ENCODE measurements at regions not wholly inside any gene's neighbourhood (a gene's known extent, or its start where the extent isn't known, plus 50 kb on each side); places are given as distances from the start of the nearest gene placed in this dataset.

DNA sequence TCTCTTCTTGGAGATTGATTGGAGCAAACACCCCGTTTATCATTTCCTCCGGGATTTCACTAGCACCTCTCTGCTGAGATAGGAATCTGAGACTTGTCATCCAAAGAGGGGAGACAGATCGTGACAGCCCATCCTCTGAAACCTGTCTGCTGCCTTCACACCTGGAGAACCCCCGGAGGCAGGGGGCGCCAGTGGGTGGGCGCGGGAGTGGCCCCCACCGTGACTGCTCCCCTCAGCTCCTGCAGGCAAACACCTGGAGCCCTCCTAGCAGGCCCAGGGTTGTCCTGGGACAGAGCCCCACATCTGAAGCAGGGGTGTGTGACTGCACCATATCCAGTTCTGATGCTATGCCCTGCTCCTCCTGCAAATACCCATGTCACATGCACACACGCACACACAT, 209.5 kb upstream of the POU3F1 start:
- Histone ChIP-seq H3K79me2 (ENCODE audit: control insufficient read depth, insufficient read depth, low read length) (no peaks in the 10 kb centered on the region), H2AK5ac (ENCODE audit: low read length) (no peak overlapping the region), H4K5ac (ENCODE audit: low read length) (no peak overlapping the region), H3K56ac (ENCODE audit: low read length) (no peak overlapping the region), H3K9ac (ENCODE audit: low read length) (no peak overlapping the region), H3K79me1 (ENCODE audit: low read length) (no peaks in the 10 kb centered on the region), H3K27me3 (ENCODE audit: insufficient read depth, low read length, poor library complexity) (no peaks in the 10 kb centered on the region), H2BK15ac (replicated peaks; ENCODE audit: low read depth) (no peak overlapping the region), H3K36me3 (ENCODE audit: control insufficient read depth, insufficient read depth, low read length) (no peaks in the 10 kb centered on the region), H2BK5ac (ENCODE audit: low read length) (no peak overlapping the region), H3K4me2 (ENCODE audit: low read length) (no peak overlapping the region), H3K27ac (ENCODE audit: low read depth, low read length) (no peak overlapping the region), H3K4me3 (ENCODE audit: low read length) (no peak overlapping the region), H3K23ac (ENCODE audit: low read length) (no peak overlapping the region), H4K8ac (ENCODE audit: low read depth, low read length) (no peak overlapping the region), H3K4ac (ENCODE audit: low read depth, low read length) (no peak overlapping the region), H3K4me1 (ENCODE audit: control insufficient read depth, low read depth, low read length) (no peaks in the 10 kb centered on the region), H3K18ac (ENCODE audit: low read length) (no peak overlapping the region), H2BK120ac (ENCODE audit: low read depth, low read length) (no peak overlapping the region)
- no CpG with 5 or more reads among the region's 9 CpGs for WGBS (ENCODE audit: extremely low coverage, insufficient coverage, low lambda C conversion rate)
- DNase-seq: no peak

DNA sequence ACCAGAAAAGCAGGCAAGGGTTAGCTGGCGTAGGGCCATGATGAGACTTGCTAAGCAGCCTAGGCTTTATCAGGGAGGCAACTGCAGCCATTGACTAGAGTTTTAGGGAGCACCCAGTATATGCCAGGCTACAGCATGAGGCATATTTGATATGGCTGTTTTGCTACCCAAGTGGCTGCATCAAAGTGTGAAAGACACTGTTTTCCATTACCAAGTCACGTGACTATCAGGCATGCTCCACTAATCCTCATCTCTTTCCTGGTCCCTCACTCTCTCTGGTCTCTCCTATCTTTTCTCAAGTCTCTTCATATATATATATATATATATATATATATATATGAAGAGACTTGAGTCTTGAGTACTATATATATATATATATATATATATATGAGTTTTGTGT, 206.7 kb upstream of the POU3F1 start:
- H3K79me2 ChIP-seq (ENCODE audit: control insufficient read depth, insufficient read depth, low read length): no peaks in the 10 kb centered on the region
- no peaks in the 10 kb centered on the region for H3K36me3 ChIP-seq (ENCODE audit: control insufficient read depth, insufficient read depth, low read length)
- H4K8ac ChIP-seq (ENCODE audit: low read depth, low read length): no peak overlapping the region
- no peak overlapping the region for H3K9ac ChIP-seq (ENCODE audit: low read length)
- H3K4ac ChIP-seq (ENCODE audit: low read depth, low read length): no peak overlapping the region
- no peaks in the 10 kb centered on the region for H3K4me1 ChIP-seq (ENCODE audit: control insufficient read depth, low read depth, low read length)
- H3K4me2 ChIP-seq (ENCODE audit: low read length): no peak overlapping the region
- H2BK15ac ChIP-seq (replicated peaks; ENCODE audit: low read depth): no peak overlapping the region
- H3K18ac ChIP-seq (ENCODE audit: low read length): no peak overlapping the region
- no CpG with 5 or more reads among the region's 2 CpGs for WGBS (ENCODE audit: extremely low coverage, insufficient coverage, low lambda C conversion rate)
- no peak overlapping the region for H3K27ac ChIP-seq (ENCODE audit: low read depth, low read length)
- no peak overlapping the region for H3K4me3 ChIP-seq (ENCODE audit: low read length)
- no peak overlapping the region for H2BK5ac ChIP-seq (ENCODE audit: low read length)
- no peaks in the 10 kb centered on the region for H3K79me1 ChIP-seq (ENCODE audit: low read length)
- H3K56ac ChIP-seq (ENCODE audit: low read length): no peak overlapping the region
- DNase-seq: no peak
- no peak overlapping the region for H4K5ac ChIP-seq (ENCODE audit: low read length)
- no peaks in the 10 kb centered on the region for H3K27me3 ChIP-seq (ENCODE audit: insufficient read depth, low read length, poor library complexity)
- H2AK5ac ChIP-seq (ENCODE audit: low read length): no peak overlapping the region
- H2BK120ac ChIP-seq (ENCODE audit: low read depth, low read length): no peak overlapping the region
- no peak overlapping the region for H3K23ac ChIP-seq (ENCODE audit: low read length)

DNA sequence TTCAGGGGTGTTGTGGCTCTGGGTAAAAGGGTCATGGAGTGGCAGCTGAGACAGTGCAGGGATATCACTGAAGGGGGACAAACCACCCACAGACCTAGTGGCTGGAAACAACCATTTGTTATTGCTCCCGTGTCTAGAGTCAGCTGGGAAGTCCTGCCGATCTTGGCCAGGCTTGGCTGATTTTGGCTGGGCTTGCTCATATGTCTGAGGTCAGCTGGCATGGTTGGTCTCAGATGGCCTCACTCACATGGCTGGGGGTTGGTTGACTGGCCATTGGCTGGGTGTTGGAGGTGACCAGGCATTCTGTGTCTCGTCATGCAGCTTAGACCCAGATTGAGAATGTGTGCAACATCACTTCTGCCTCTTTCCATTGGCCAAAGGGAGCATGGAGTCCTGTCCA, 203.8 kb upstream of the POU3F1 start:
- Histone ChIP-seq H2BK5ac (ENCODE audit: low read length) (no peak overlapping the region), H3K4me1 (ENCODE audit: control insufficient read depth, low read depth, low read length) (no peaks in the 10 kb centered on the region), H3K79me1 (ENCODE audit: low read length) (no peaks in the 10 kb centered on the region), H3K4me2 (ENCODE audit: low read length) (no peak overlapping the region), H3K79me2 (ENCODE audit: control insufficient read depth, insufficient read depth, low read length) (no peaks in the 10 kb centered on the region), H3K23ac (ENCODE audit: low read length) (no peak overlapping the region), H4K8ac (ENCODE audit: low read depth, low read length) (no peak overlapping the region), H3K18ac (ENCODE audit: low read length) (no peak overlapping the region), H2BK15ac (replicated peaks; ENCODE audit: low read depth) (no peak overlapping the region), H3K27me3 (ENCODE audit: insufficient read depth, low read length, poor library complexity) (no peaks in the 10 kb centered on the region), H3K4ac (ENCODE audit: low read depth, low read length) (no peak overlapping the region), H2BK120ac (ENCODE audit: low read depth, low read length) (no peak overlapping the region), H3K9ac (ENCODE audit: low read length) (no peak overlapping the region), H3K56ac (ENCODE audit: low read length) (no peak overlapping the region), H3K27ac (ENCODE audit: low read depth, low read length) (no peak overlapping the region), H4K5ac (ENCODE audit: low read length) (no peak overlapping the region), H3K36me3 (ENCODE audit: control insufficient read depth, insufficient read depth, low read length) (no peaks in the 10 kb centered on the region), H3K4me3 (ENCODE audit: low read length) (no peak overlapping the region), H2AK5ac (ENCODE audit: low read length) (no peak overlapping the region)
- WGBS (ENCODE audit: extremely low coverage, insufficient coverage, low lambda C conversion rate): no CpG with 5 or more reads among the region's 3 CpGs
- DNase-seq: no peak

DNA sequence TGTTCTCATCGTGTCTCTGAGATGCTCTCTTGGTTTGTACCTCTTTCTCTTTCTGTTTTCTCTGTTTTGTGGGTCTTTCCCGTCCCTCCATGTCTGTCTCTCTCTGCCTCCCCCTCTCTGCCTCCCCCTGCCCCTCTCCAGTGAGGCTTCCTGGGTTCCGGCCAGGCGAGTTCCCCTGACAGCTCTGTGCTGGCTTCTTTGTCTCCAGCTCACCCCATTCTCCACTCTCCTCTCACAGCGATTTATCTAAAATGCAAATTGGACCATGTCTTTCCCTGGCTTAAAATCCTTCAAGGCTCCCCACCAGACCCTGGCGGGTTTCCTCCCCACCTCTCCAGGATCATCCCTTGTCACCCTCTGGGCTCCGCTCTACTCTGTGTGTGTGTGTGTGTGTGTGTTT, 202.4 kb upstream of the POU3F1 start:
- H4K5ac ChIP-seq (ENCODE audit: low read length): no peak overlapping the region
- H3K4me1 ChIP-seq (ENCODE audit: control insufficient read depth, low read depth, low read length): no peaks in the 10 kb centered on the region
- no peak overlapping the region for H4K8ac ChIP-seq (ENCODE audit: low read depth, low read length)
- H3K27me3 ChIP-seq (ENCODE audit: insufficient read depth, low read length, poor library complexity): no peaks in the 10 kb centered on the region
- no peak overlapping the region for H3K4me3 ChIP-seq (ENCODE audit: low read length)
- no peak overlapping the region for H2BK5ac ChIP-seq (ENCODE audit: low read length)
- H3K9ac ChIP-seq (ENCODE audit: low read length): no peak overlapping the region
- no peak overlapping the region for H3K27ac ChIP-seq (ENCODE audit: low read depth, low read length)
- H2BK120ac ChIP-seq (ENCODE audit: low read depth, low read length): no peak overlapping the region
- no peak overlapping the region for H3K4ac ChIP-seq (ENCODE audit: low read depth, low read length)
- H3K23ac ChIP-seq (ENCODE audit: low read length): no peak overlapping the region
- no peak overlapping the region for H2BK15ac ChIP-seq (replicated peaks; ENCODE audit: low read depth)
- no peaks in the 10 kb centered on the region for H3K36me3 ChIP-seq (ENCODE audit: control insufficient read depth, insufficient read depth, low read length)
- no CpG with 5 or more reads among the region's 7 CpGs for WGBS (ENCODE audit: extremely low coverage, insufficient coverage, low lambda C conversion rate)
- H3K79me1 ChIP-seq (ENCODE audit: low read length): no peaks in the 10 kb centered on the region
- no peak overlapping the region for H3K56ac ChIP-seq (ENCODE audit: low read length)
- no peak overlapping the region for H2AK5ac ChIP-seq (ENCODE audit: low read length)
- no peak overlapping the region for H3K4me2 ChIP-seq (ENCODE audit: low read length)
- no peak overlapping the region for H3K18ac ChIP-seq (ENCODE audit: low read length)
- H3K79me2 ChIP-seq (ENCODE audit: control insufficient read depth, insufficient read depth, low read length): no peaks in the 10 kb centered on the region
- DNase-seq: no peak

DNA sequence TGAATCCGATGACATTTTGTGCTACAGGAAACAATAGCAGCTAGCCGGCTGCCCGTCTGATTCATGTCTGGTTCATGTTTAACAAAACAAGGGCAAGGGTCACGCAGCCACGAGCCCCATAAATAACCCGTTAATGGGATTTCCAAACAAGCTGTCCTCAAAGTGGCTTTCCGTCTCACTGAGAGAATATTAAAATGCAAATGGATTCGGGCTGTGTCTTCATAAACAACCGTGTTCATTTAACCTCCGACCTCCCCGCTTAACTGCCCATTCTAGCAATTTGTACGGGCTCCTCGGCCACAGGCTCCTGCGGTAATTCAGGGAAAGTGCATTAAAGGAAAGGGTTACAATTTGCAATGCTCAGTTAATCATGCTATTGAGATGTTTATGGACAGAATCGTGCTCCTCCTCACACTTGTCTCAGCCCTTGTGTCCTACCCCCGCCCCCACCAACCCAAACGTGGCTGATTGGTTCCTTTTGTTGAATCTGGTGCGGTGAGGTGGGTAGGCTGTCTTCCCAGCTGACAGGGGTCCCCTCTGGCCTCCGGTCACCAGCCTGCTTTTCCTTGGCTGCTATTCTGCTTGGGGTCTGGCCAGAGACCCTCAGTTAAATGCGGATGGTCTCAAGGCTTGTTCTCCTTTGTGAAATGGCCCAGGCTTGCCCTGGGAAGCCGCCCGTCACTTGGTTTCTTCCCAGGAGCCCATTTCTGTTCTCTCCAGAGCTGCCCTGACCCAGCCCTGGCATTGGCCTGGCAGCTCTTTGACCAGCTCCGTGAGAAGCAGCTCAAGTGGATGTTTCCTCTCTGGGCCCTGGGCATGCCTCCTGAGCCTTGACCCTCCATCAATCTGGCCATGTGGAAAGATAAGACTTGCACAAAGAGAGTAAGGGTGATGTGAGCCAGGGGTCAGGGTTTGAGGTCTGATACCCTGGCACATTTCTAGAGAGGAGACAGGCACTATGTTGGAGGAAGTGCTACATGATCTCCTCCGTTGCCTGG, 200.7 kb upstream of the POU3F1 start:
- Histone ChIP-seq H3K36me3 (ENCODE audit: control insufficient read depth, insufficient read depth, low read length) (no peaks in the 10 kb centered on the region), H2BK15ac (replicated peaks; ENCODE audit: low read depth) (no peak overlapping the region), H2BK5ac (ENCODE audit: low read length) (no peak overlapping the region), H4K8ac (ENCODE audit: low read depth, low read length) (no peak overlapping the region), H3K4me3 (ENCODE audit: low read length) (no peak overlapping the region), H4K5ac (ENCODE audit: low read length) (no peak overlapping the region), H3K27me3 (ENCODE audit: insufficient read depth, low read length, poor library complexity) (no peaks in the 10 kb centered on the region), H3K79me2 (ENCODE audit: control insufficient read depth, insufficient read depth, low read length) (no peaks in the 10 kb centered on the region), H3K18ac (ENCODE audit: low read length) (no peak overlapping the region), H3K79me1 (ENCODE audit: low read length) (no peaks in the 10 kb centered on the region), H3K23ac (ENCODE audit: low read length) (no peak overlapping the region), H3K9ac (ENCODE audit: low read length) (no peak overlapping the region), H2AK5ac (ENCODE audit: low read length) (no peak overlapping the region), H3K4me2 (ENCODE audit: low read length) (no peak overlapping the region), H3K56ac (ENCODE audit: low read length) (no peak overlapping the region), H3K4ac (ENCODE audit: low read depth, low read length) (no peak overlapping the region), H2BK120ac (ENCODE audit: low read depth, low read length) (no peak overlapping the region), H3K27ac (ENCODE audit: low read depth, low read length) (no peak overlapping the region), H3K4me1 (ENCODE audit: control insufficient read depth, low read depth, low read length) (peaks cover 3% of the 10 kb centered on the region)
- WGBS (ENCODE audit: extremely low coverage, insufficient coverage, low lambda C conversion rate): no CpG with 5 or more reads among the region's 24 CpGs
- no peak for DNase-seq
